ENCODE measurements at regions not wholly inside any gene's neighbourhood (a gene's known extent, or its start where the extent isn't known, plus 50 kb on each side); places are given as distances from the start of the nearest gene placed in this dataset.

DNA sequence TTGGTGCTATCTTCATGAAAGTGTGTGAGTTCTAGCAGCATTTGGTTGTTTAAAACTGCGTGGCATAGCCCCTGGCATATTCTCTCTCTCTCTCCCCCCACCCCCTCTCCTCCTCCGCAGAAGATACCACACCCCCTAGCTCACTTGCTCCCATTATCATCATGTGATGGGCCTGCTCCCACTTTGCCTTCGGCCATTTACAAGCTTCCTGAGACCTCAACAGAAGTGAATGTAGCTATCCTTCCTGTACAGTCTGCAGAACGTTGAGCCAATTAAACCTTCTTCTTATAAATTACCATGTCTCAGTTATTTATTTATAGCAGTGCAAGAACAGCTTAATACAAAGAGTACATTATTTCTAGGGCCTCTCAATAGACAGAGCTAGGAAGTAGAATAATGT, 1032.5 kb upstream of the CADM2 start:
- intact Hi-C loops (cut with micrococcal nuclease): no loop called here
- peaks cover 5% of the 10 kb centered on the region for H3K9me3 Mint-ChIP-seq

DNA sequence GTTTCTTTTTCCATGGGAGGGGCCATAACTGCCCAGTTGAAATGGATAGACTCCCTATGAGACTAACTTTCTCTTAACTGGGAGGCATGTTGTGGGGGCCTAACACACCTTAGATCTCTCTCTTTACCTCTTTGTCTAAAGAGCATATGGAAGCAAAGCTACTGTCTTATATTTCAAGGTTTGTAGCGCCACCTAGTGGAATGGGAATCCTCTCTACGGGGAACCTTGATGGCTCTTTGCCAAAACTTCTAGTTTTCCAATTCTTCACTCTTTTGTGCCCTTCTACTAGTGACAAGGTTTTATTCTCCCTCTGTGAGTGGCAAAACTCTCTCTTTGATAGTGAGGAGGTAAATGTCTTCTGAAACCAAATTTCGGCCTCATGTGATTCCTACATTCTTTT, 1030.4 kb upstream of the CADM2 start:
- Mint-ChIP-seq H3K4me3 (no peak overlapping the region), H3K9me3 (peaks cover 8% of the 10 kb centered on the region), H3K27me3 (no peaks in the 10 kb centered on the region), H3K36me3 (ENCODE audit: low read depth) (no peaks in the 10 kb centered on the region), H3K27ac (no peak overlapping the region), H3K4me1 (no peaks in the 10 kb centered on the region)
- DNase-seq: no peak
- intact Hi-C loops (cut with micrococcal nuclease): no loop called here

More for the DNA sequence above, 1032.5 kb upstream of the CADM2 start:
- Mint-ChIP-seq H3K27me3 (no peaks in the 10 kb centered on the region), H3K36me3 (ENCODE audit: low read depth) (no peaks in the 10 kb centered on the region), H3K27ac (no peak overlapping the region), H3K4me3 (no peak overlapping the region), H3K4me1 (no peaks in the 10 kb centered on the region)
- no peak for DNase-seq

DNA sequence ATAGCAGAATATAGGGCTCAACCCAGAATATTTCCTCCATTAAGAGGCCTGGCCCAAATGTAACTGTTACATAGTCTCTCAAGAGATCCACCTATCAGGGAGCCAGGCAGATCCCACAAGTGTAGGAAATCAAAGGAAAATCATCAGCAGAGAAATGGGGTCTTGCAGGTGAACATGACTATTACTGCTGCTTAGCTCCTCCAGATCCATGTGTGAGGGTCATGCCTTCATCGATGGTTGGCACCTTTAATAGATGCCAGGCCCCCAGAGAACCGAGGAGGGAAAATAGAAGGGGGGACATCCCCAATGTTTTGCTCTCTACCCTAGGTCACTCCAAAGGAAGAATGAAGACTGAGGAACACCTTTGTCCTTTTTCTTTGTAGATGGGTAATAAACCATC, 1029.9 kb upstream of the CADM2 start:
- DNase-seq: no peak
- H3K9me3 Mint-ChIP-seq: peaks cover 8% of the 10 kb centered on the region
- H3K27ac Mint-ChIP-seq: no peak overlapping the region
- no peaks in the 10 kb centered on the region for H3K27me3 Mint-ChIP-seq
- no peaks in the 10 kb centered on the region for H3K4me1 Mint-ChIP-seq
- H3K36me3 Mint-ChIP-seq (ENCODE audit: low read depth): no peaks in the 10 kb centered on the region
- intact Hi-C loops (cut with micrococcal nuclease): no loop called here
- H3K4me3 Mint-ChIP-seq: no peak overlapping the region

DNA sequence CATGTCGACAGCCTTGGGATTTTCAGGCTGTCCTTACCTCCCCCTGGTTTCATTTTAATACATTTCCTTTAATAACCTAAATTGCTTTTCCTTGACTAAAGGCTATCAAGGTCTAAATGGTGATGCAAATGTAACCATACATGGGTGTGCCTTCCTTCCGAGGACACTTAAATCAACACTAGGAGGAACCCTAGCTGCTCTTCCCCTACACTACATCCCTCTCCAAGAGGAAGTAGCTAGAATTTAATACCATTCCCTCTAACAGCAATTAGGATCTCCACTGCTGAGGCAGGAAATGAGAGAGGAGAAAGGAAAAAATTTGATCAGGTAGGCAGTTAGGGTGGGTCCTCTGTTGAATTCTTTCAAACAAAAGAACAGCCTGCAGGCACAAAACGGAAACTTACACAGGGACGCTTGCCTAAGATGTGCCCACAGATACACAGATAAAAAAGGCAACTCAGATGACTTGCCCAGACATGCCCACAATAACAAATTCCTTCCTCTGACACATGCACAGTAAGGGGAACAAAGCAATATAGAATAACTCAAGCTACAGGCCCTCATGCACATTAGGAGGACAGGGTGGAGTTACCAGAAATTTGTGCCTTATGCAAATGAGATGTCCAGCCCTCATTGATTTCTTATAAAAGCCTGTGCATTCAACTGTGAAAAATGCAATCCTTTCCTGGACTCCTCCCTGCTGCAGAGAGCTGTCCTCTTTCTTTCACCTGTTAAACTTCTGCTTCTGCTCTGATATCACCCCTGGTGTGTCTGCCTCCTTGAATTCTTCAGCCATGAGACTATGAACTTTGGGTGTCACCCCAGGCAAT, 1024.4 kb upstream of the CADM2 start:
- Mint-ChIP-seq H3K27ac (no peak overlapping the region), H3K9me3 (peaks cover 8% of the 10 kb centered on the region), H3K27me3 (no peaks in the 10 kb centered on the region), H3K36me3 (ENCODE audit: low read depth) (no peaks in the 10 kb centered on the region), H3K4me3 (no peak overlapping the region), H3K4me1 (no peaks in the 10 kb centered on the region)
- intact Hi-C loops (cut with micrococcal nuclease): no loop called here
- no peak for DNase-seq

DNA sequence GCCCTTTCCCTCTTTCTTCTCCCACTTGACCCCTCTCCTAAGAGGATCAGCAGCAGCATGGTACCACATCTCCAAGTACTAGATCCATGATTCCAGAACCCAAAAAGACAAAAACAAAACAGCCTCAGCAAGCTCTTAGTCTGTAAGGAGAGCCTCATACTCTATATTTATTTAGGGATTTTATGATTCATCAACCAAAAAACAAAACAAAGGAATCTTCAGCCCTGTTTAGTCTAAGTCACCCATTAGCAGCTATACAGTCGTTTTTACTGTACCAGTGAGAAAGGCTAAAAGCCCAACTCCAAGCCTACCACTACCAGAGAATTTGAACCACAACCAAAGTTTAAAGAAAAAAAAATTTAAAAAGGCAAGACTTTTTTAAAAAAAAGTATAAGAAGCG, 1020.3 kb upstream of the CADM2 start:
- DNase-seq: no peak
- H3K36me3 Mint-ChIP-seq (ENCODE audit: low read depth): no peaks in the 10 kb centered on the region
- no peaks in the 10 kb centered on the region for H3K4me1 Mint-ChIP-seq
- intact Hi-C loops (cut with micrococcal nuclease): no loop called here
- H3K27me3 Mint-ChIP-seq: no peaks in the 10 kb centered on the region
- H3K27ac Mint-ChIP-seq: no peak overlapping the region
- peaks cover 4% of the 10 kb centered on the region for H3K9me3 Mint-ChIP-seq
- no peak overlapping the region for H3K4me3 Mint-ChIP-seq

DNA sequence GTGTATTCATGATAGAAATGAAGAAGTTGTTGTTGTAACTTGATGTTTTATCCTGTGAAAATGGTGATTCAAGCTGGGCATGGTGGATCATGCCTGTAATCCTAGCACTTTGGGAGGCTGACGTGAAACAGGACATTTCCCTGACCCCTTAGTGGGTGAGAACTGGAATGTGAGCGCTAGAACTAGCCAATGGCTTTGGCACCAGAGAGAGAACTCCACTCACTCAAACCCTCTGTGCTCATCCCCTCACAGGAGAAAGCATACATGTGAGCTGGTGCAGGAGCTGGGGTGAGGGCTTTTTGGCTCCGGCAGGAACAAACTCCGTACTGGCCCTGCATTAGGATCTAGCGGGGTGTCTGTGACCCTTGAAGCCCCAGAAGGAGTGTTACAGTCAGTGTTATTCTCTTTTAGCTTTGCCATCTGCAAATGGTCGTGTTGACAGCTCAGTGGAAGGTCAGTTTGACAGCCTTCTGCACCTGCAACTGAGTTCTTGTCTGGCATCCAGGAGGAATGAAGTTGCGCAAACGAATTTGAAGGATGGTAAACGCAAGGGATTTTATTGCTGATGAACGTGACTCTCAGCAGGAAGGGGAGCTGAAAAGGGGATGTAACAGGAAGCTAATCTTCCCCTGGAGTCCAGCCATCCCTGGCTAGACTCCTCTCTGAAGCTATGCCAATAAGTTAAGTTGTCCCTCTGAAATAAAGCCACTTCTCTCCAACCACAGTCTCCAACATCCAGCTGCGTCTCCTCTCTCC, 1016.6 kb upstream of the CADM2 start:
- Mint-ChIP-seq H3K4me1 (no peaks in the 10 kb centered on the region), H3K27ac (no peak overlapping the region), H3K4me3 (no peak overlapping the region), H3K36me3 (ENCODE audit: low read depth) (no peaks in the 10 kb centered on the region), H3K27me3 (no peaks in the 10 kb centered on the region), H3K9me3 (peaks cover 4% of the 10 kb centered on the region)
- intact Hi-C loops (cut with micrococcal nuclease): no loop called here
- no peak for DNase-seq

DNA sequence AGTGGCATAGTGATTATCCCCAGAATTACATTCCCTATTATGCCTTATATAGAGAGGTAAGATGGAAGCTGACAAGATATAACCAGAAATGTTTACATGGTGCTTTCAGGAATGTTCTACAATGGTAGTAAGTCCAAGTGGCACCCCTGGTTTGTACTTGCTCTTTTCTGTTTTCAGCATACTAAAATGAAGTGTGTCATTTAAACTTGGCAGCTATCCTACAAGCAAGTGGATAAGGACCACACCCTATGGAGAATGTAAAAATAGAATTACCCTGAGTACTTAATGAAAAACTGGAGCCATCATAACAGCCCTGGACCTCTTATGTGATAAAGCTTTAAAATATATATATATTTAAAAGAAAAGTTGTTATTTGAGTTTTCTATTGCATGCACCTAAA, 1012.7 kb upstream of the CADM2 start:
- DNase-seq: no peak
- intact Hi-C loops (cut with micrococcal nuclease): no loop called here
- Mint-ChIP-seq H3K4me3 (no peak overlapping the region), H3K9me3 (peaks cover 4% of the 10 kb centered on the region), H3K27me3 (no peaks in the 10 kb centered on the region), H3K27ac (no peak overlapping the region), H3K36me3 (ENCODE audit: low read depth) (no peaks in the 10 kb centered on the region), H3K4me1 (no peaks in the 10 kb centered on the region)

DNA sequence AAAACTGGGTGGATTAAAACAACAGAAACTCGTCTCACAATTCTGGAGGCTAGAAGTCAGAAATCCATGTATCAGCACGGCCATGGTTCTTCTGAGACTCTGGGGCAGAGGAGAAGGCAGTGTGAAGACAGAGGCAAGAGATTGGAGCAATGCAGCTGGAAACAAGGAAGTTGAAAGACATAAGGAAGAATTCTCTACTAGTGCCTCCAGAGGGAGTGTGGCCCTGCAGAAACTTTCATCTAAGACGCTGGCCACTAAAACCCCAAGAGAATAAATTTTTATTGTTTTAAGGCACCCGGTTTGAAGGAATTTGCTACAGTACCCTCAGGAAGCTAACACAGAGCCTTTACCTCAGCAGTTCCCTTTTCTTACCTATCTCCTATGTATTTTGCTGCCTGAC, 1012.2 kb upstream of the CADM2 start:
- no peaks in the 10 kb centered on the region for H3K4me1 Mint-ChIP-seq
- no peaks in the 10 kb centered on the region for H3K27me3 Mint-ChIP-seq
- intact Hi-C loops (cut with micrococcal nuclease): no loop called here
- H3K4me3 Mint-ChIP-seq: no peak overlapping the region
- H3K36me3 Mint-ChIP-seq (ENCODE audit: low read depth): no peaks in the 10 kb centered on the region
- no peak overlapping the region for H3K27ac Mint-ChIP-seq
- peaks cover 3% of the 10 kb centered on the region for H3K9me3 Mint-ChIP-seq
- no peak for DNase-seq

DNA sequence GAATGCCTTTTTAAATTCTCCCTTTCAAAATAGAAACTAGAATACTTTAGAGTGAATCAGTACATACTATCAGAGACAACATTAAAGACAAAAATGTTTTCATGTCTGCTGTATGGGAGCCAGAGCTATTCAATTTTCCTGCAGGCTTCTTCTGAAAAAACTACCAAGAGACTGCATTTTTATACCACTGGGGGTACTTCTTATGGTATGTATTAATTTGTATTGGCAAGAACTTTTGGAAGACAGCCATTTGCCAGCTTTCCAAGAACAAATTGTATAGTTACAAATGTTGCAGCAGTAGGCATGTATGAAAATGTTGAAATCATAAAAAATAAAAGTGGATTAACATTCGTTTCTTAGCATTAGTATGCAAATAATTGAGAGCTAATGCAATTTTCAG, 1010.0 kb upstream of the CADM2 start:
- Mint-ChIP-seq H3K9me3 (no peaks in the 10 kb centered on the region), H3K27ac (no peak overlapping the region), H3K36me3 (ENCODE audit: low read depth) (no peaks in the 10 kb centered on the region), H3K4me1 (no peaks in the 10 kb centered on the region), H3K27me3 (no peaks in the 10 kb centered on the region), H3K4me3 (no peak overlapping the region)
- DNase-seq: no peak
- intact Hi-C loops (cut with micrococcal nuclease): no loop called here

DNA sequence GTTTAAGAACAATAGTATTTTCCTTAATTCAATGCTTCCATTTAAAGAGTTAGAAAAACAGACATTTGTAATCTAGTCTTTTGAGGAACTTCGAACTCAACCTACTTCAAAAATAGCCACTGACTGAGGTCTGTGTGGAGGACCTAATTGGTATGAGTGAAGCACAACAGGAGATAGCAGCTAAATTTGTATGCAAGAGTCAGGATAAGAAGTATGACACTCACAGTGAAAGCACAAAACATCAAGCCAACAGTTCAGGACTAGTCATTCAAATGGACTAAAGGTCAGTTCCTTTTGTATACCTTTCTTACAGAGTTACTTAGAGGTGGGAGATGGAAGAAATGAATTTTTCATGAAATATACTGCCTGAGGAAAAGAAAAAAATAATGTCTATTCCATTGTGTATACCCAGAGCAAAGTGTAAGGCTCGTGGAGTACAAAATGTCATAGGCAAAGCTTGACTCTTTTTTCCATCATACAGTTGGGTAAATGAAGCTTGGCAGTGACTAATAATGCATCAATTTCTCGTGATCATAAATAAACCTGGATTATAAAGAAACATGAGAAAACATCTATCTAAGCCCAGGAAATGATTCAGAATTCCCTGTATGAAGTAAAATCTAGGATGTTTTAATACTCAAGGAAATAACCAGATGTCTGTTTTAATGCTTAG, 1005.2 kb upstream of the CADM2 start:
- Mint-ChIP-seq H3K27me3 (no peaks in the 10 kb centered on the region), H3K27ac (no peak overlapping the region), H3K36me3 (ENCODE audit: low read depth) (no peaks in the 10 kb centered on the region), H3K4me1 (no peaks in the 10 kb centered on the region), H3K9me3 (no peaks in the 10 kb centered on the region), H3K4me3 (no peak overlapping the region)
- intact Hi-C loops (cut with micrococcal nuclease): no loop called here
- DNase-seq: no peak

DNA sequence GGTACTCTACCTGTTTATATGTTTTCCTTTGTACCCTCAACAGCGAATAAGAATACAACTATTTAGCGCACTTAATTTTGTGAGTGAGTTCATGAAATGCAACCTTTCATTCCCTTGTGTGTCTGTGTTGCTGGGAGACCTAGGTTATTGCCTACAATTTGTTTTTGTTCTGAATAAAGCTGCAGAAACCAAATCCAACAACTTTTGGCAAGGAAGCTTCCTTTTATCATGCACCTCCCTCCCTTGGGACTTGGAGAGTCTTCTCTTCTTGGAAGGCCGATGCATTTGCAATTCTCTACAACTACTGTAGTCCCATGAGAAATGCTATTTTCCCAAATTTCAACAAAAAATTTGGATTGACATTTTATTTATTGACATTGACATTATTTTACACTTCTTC, 1002.4 kb upstream of the CADM2 start:
- no peak overlapping the region for H3K27ac Mint-ChIP-seq
- no peak overlapping the region for H3K4me3 Mint-ChIP-seq
- intact Hi-C loops (cut with micrococcal nuclease): no loop called here
- H3K36me3 Mint-ChIP-seq (ENCODE audit: low read depth): no peaks in the 10 kb centered on the region
- H3K9me3 Mint-ChIP-seq: no peaks in the 10 kb centered on the region
- H3K27me3 Mint-ChIP-seq: no peaks in the 10 kb centered on the region
- no peak for DNase-seq
- H3K4me1 Mint-ChIP-seq: no peaks in the 10 kb centered on the region

DNA sequence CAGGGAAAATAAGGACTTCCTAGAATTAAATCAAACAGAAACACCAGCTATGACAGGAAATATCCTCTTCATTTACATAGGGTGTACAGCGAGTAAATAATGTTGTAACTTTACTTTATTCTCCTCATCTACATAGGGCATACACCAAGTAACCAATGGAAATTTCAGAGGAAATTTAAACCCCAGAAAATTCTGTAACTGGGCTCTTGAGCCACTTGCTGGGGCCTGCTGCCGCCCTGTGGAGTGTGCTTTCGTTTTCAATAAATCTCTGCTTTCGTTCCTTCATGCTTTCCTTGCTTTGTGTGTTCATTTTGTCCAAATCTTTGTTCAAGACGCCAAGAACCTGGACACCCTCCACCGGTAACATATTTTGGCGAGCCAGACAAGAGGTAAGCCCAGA, 990.4 kb upstream of the CADM2 start:
- Mint-ChIP-seq H3K27ac (no peak overlapping the region), H3K27me3 (no peaks in the 10 kb centered on the region)

DNA sequence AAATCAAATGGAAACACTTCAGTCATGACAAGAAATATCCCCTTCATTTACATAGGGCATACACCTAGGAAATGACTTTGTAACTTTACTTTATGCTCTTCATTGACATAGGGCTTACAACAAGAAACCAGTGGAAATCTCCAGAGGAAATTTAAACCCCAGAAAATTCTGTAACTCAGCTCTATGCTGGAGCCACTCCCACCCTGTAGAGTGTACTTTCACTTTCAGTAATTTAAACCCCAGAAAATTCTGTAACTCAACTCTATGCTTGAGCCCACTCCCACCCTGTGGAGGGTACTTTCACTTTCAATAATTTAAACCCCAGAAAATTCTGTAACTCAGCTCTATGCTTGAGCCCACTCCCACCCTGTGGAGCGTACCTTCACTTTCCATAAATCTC, 987.1 kb upstream of the CADM2 start:
- H3K36me3 Mint-ChIP-seq (ENCODE audit: low read depth): no peaks in the 10 kb centered on the region
- H3K9me3 Mint-ChIP-seq: peaks cover 8% of the 10 kb centered on the region
- no peak overlapping the region for H3K4me3 Mint-ChIP-seq
- no peaks in the 10 kb centered on the region for H3K27me3 Mint-ChIP-seq
- no peak overlapping the region for H3K27ac Mint-ChIP-seq
- no peak for DNase-seq
- H3K4me1 Mint-ChIP-seq: no peaks in the 10 kb centered on the region
- intact Hi-C loops (cut with micrococcal nuclease): no loop called here

More for the DNA sequence above, 990.4 kb upstream of the CADM2 start:
- no peaks in the 10 kb centered on the region for H3K4me1 Mint-ChIP-seq
- H3K36me3 Mint-ChIP-seq (ENCODE audit: low read depth): no peaks in the 10 kb centered on the region
- no peak for DNase-seq
- intact Hi-C loops (cut with micrococcal nuclease): no loop called here
- H3K9me3 Mint-ChIP-seq: peaks cover 7% of the 10 kb centered on the region
- no peak overlapping the region for H3K4me3 Mint-ChIP-seq

DNA sequence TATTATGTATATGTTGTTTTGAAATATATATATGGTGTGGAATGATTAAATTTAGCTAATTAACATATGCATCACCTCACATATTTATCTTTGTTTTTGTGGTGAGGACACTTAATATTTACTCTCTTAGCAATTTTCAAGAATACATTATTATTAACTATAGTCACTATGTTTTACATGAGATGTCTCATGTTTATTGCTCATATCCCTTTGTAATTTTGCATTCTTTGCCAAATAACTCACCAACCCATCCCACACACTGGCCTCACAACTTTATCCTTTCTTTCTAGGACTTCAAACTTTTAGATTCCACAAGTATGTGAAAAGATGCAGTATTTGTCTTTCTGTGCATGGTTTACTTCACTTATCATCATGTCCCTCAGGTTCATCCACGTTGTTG, 950.2 kb upstream of the CADM2 start:
- DNase-seq: no peak
- Mint-ChIP-seq H3K27me3 (no peaks in the 10 kb centered on the region), H3K27ac (no peak overlapping the region), H3K36me3 (ENCODE audit: low read depth) (no peaks in the 10 kb centered on the region), H3K9me3 (no peaks in the 10 kb centered on the region), H3K4me3 (no peak overlapping the region), H3K4me1 (no peaks in the 10 kb centered on the region)
- intact Hi-C loops (cut with micrococcal nuclease): no loop called here

All from activated CD4-positive, alpha-beta T cell treated with anti-CD3 and anti-CD28 coated beads, Interleukin-2, amount 10 ng/mL, durations not matched to agents 24 days and 14 days (primary cell).